ENCODE measurements at regions not wholly inside any gene's neighbourhood (a gene's known extent, or its start where the extent isn't known, plus 50 kb on each side); places are given as distances from the start of the nearest gene placed in this dataset.

- H3K27me3 Mint-ChIP-seq (ENCODE audit: low read depth): peaks cover under 1% of the 10 kb centered on the region; the same call in 1 of the 2 replicates
- peaks cover 4% of the 10 kb centered on the region for H3K9me3 Mint-ChIP-seq
- ChIA-PET CTCF (no interaction called here), POLR2A (no interaction called here)
- H3K4me3 Mint-ChIP-seq: no peak overlapping the region
- peaks cover 31% of the 10 kb centered on the region for H3K4me1 Mint-ChIP-seq
- no peak for DNase-seq (ENCODE audit: low spot score)
- H3K27ac Mint-ChIP-seq: no peak overlapping the region
- peaks cover 3% of the 10 kb centered on the region for H3K36me3 Mint-ChIP-seq
- TF ChIP-seq NFATC4 (CRISPR knock-in tag; IDR thresholded peaks at IDR 0.05) (no peak), ZNF317 (CRISPR knock-in tag; IDR thresholded peaks at IDR 0.05; ENCODE audit: borderline replicate concordance, low read depth) (no peak), KAT7 (CRISPR knock-in tag; IDR thresholded peaks at IDR 0.05; ENCODE audit: borderline replicate concordance) (no peak), GRHL2 (CRISPR knock-in tag; IDR thresholded peaks at IDR 0.05; ENCODE audit: insufficient replicate concordance, severe bottlenecking) (no peak), USF2 (CRISPR knock-in tag; IDR thresholded peaks at IDR 0.05) (no peak), ZNF281 (CRISPR knock-in tag; IDR thresholded peaks at IDR 0.05) (no peak), OVOL2 (CRISPR knock-in tag; IDR thresholded peaks at IDR 0.05; ENCODE audit: borderline replicate concordance) (no peak), ZNF138 (CRISPR knock-in tag; conservative IDR thresholded peaks at IDR 0.05) (no peak), IRF2 (CRISPR knock-in tag; IDR thresholded peaks at IDR 0.05; ENCODE audit: borderline replicate concordance, low read depth) (no peak), ZNF396 (CRISPR knock-in tag; IDR thresholded peaks at IDR 0.05; ENCODE audit: borderline replicate concordance) (no peak), ZNF263 (CRISPR knock-in tag; IDR thresholded peaks at IDR 0.05; ENCODE audit: low read depth) (no peak), ETV6 (CRISPR knock-in tag; IDR thresholded peaks at IDR 0.05) (no peak), RELA (CRISPR knock-in tag; IDR thresholded peaks at IDR 0.05; ENCODE audit: borderline replicate concordance) (no peak)
- TF ChIP-seq, protein P1, sequence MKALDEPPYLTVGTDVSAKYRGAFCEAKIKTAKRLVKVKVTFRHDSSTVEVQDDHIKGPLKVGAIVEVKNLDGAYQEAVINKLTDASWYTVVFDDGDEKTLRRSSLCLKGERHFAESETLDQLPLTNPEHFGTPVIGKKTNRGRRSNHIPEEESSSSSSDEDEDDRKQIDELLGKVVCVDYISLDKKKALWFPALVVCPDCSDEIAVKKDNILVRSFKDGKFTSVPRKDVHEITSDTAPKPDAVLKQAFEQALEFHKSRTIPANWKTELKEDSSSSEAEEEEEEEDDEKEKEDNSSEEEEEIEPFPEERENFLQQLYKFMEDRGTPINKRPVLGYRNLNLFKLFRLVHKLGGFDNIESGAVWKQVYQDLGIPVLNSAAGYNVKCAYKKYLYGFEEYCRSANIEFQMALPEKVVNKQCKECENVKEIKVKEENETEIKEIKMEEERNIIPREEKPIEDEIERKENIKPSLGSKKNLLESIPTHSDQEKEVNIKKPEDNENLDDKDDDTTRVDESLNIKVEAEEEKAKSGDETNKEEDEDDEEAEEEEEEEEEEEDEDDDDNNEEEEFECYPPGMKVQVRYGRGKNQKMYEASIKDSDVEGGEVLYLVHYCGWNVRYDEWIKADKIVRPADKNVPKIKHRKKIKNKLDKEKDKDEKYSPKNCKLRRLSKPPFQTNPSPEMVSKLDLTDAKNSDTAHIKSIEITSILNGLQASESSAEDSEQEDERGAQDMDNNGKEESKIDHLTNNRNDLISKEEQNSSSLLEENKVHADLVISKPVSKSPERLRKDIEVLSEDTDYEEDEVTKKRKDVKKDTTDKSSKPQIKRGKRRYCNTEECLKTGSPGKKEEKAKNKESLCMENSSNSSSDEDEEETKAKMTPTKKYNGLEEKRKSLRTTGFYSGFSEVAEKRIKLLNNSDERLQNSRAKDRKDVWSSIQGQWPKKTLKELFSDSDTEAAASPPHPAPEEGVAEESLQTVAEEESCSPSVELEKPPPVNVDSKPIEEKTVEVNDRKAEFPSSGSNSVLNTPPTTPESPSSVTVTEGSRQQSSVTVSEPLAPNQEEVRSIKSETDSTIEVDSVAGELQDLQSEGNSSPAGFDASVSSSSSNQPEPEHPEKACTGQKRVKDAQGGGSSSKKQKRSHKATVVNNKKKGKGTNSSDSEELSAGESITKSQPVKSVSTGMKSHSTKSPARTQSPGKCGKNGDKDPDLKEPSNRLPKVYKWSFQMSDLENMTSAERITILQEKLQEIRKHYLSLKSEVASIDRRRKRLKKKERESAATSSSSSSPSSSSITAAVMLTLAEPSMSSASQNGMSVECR (CRISPR knock-in tag; IDR thresholded peaks at IDR 0.05; ENCODE audit: borderline replicate concordance): no peak
- no peak for ATAC-seq
Measured at GRCh38 chr1:99534638-99534930, 111.3 kb upstream of the PALMD start.

- DNase-seq (ENCODE audit: low spot score) (no peak), ATAC-seq (no peak; the same call in 1 of the 2 replicates)
- ChIA-PET POLR2A (no interaction called here), CTCF (no interaction called here)
- Mint-ChIP-seq H3K36me3 (peaks cover 8% of the 10 kb centered on the region), H3K27ac (no peak overlapping the region), H3K4me3 (no peak overlapping the region), H3K9me3 (peaks cover 12% of the 10 kb centered on the region), H3K27me3 (ENCODE audit: low read depth) (peaks cover 3% of the 10 kb centered on the region; the same call in 1 of the 2 replicates), H3K4me1 (peaks cover 30% of the 10 kb centered on the region)
- TF ChIP-seq ZNF423 (CRISPR knock-in tag; IDR thresholded peaks at IDR 0.05) (no peak), ZNF138 (CRISPR knock-in tag; conservative IDR thresholded peaks at IDR 0.05) (no peak), PREB (CRISPR knock-in tag; IDR thresholded peaks at IDR 0.05; ENCODE audit: borderline replicate concordance) (no peak), ZNF281 (CRISPR knock-in tag; IDR thresholded peaks at IDR 0.05) (no peak)
- TF ChIP-seq, protein P2, sequence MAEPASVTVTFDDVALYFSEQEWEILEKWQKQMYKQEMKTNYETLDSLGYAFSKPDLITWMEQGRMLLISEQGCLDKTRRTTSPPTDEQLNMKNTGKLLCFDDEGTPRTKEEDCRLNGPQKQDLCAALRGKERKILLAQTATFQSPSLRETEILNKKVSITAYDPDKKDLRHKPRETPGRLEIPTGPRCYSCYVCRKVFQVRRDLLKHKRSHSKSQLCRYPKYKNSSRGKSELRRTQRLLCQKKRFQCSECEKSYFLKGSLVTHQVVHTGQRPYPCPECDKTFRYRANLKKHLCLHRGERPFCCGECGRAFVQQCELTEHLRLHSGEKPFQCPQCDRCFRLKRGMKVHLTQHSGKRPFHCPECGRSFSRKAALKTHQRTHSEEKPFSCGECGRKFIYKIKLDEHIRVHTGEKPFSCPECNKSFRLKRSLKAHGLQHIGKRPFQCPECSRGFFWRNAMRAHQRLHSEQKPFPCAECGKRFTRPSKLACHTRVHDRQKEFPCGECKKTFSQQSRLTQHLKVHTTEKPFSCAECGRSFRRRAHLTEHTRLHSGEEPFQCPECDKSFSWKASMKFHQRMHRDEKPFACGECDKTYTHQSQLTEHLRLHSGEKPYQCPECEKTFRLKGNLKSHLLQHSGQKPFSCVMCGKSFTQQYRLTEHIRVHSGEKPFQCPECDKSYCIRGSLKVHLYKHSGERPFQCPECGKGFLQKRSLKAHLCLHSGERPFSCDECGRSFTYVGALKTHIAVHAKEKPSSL (CRISPR knock-in tag; conservative IDR thresholded peaks at IDR 0.05): no peak
Measured at GRCh38 chr1:99535470-99536164, 110.3 kb upstream of the PALMD start.

Data from WTC11 (cell line).